ENCODE measurements at regions not wholly inside any gene's neighbourhood (a gene's known extent, or its start where the extent isn't known, plus 50 kb on each side); places are given as distances from the start of the nearest gene placed in this dataset.
"Not testable (repeated sequence)": the region's sequence is repeated elsewhere in the genome, so short reads cannot be mapped to it uniquely, and the experiment has no call there.

DNA sequence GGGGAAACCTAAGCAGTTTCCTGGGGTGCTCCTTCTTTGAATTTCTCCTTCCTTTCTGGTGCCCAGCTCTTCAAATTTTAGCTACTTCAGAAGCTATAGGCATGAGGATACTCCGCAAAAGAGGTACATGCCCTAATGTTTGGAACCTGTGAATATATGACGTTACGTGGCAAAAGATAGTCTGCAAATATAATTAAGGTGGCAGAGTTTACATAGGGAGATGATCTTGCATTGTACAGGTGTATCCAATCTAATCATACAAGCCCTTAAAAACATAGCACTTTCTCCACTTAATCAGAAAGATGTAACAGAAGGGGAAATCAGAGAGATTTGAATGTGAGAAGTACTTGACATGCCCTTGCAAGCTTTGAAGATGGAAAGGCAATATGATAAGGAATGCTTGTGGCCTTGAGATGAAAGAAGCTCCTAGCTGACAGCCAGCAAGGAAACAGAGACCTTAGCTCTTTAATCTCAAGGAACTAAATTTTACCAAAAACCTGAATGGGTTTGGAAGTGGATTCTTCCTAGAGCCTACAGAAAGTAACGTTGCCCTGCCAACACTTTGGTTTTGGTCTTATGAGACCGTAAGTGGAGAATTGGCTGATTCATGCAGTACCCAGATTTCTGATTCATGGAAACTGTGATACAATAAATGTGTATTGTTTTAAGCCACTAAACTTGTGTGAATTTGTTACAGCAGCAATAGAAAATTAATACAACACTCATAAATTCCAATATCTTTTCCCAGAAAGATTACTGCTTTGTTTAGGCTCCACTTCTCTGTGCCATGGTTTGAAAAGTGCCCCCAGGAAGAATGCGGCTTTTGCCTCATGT is 268.4 kb downstream of the FAM170A start:
- no peak for DNase-seq

GRCh38 chr5:119899981-119900380 is 270.6 kb downstream of the FAM170A start:
- DNase-seq: no peak

GRCh38 chr5:119902593-119902992 is 273.2 kb downstream of the FAM170A start:
- no peak for DNase-seq

DNA sequence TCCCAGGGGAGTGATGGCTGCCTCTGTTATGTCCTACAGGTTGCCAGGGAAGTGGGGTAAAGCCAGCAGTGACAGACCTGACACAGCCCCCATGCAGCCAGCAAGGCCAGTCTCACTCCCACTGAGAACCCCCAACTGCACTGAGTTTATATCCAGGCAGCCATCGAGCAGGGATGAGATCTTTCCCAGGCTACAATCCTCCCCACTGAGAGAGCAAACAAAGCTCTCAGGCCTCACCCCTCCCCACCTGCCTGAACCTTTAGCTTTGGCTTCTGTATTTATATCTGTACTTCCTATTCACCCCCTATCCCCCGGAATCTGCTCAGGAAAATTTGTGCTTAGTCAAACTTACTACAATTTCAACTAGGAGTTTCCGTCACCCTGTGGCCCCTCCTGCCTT is 284.1 kb downstream of the FAM170A start:
- DNase-seq: no peak

DNA sequence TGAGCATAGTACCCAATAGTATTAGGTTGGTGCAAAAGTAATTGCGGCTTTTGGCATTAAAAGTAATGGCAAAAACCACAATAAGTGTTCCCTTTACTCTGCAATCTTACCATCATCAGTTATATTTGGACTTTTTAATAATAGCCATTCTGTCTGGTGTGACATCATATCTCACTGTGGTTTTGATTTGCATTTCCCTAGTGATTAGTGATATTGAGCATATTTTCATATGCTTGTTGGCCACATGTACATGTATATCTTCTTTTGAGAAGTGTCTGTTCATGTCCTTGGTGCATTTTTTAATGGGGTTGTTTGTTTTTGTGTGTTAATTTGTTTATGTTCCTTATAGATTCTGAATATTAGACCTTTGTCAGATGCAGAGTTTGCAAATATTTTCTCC is 289.9 kb downstream of the FAM170A start:
- DNase-seq: no peak

DNA sequence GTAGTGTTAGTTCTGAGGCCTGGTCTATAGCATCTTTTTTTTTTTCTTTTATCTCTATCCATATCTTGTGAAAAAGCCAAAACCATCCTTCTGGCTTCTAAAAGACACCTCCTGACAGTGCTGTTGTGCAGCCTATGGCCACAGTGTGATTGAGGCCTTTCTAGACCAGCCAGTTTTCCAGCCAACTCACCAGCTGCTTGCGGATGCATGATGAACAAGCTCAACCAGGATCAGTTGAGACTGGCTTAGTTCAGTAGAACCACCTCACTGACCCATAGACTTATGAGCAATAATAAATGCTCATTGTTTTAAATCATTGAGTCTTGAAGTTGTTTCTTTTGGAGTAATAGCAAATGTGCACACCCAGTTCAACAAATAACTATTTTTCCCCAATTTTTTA is 296.9 kb downstream of the FAM170A start:
- no peak for DNase-seq

DNA sequence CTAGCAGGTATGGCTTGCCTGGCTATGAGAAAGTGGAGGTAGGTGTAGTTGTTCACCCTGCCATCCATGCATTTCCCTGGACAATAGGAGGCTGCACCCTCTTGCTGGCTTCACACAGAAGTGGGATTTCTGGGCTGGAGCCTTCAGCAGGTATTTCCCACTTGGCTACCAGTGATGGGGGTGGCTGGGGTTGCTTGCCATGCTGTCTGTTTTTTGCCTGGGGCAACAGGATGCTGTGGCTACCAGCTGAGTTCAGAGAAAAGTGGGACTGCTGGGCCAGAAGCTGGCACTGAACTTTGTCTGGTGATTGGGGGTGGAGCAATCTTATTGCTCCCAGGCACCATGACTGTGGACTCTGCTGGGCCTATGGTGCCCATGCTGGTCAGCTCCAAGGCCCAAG is 299.6 kb downstream of the FAM170A start:
- DNase-seq: no peak

DNA sequence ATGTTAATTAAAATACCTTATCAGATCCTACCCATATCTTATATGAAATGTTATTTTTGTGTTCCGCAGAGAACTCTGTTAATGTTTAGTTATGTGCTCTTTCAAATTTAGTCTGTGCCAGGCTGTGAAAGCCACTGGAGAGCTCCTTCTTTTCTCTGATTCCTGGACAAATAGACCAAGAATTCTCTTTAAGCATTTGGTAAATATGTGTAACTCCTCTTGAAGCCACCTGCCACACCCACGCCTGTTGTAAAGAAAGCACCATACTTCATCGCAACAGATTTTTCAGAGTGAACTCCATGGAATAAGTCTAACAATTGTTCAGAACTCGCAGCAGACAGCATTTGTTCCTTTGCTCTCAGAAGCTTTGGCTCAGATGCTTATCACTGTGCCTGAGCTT is 301.1 kb downstream of the FAM170A start:
- no peak for DNase-seq

DNA sequence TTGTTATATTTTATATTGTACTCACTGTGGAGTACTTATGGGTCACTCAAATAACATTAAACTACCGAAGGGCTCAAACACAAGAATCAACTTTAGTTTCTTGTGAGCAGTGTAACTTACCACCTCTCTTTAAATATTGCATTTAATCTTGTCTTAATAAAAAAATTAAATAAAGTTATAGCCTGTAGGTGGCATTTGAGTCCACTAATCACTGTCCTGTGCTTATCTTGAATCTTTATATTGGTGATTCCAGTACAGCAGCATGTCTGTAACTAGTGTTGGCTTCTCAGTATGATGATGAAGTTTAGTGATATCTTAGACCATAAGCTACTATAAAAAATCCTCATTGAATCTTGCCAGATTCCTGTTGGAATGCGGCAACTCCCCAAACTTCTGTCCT is 313.8 kb downstream of the FAM170A start:
- peak; percentile 36 for DNase-seq

DNA sequence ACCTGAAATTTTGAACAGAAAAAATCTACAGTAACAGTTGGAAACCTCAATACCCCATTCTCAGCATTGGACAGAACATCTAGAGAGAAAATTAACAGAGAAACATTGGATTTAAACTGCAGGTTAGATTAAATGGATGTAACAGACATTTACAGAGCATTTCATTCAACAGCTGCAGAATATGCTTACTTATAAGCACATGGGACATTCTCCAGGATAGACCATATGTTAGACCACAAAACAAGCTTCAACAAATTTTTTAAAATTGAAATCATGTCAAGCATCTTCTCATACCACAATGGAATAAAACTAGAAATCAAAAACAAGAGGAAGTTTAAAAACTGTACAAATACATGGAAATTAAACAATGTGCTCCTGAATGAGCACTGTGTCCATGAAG is 316.3 kb downstream of the FAM170A start:
- DNase-seq: no peak

- DNase-seq: no peak
Measured at GRCh38 chr5:119948162-119948561, 318.8 kb downstream of the FAM170A start.

DNA sequence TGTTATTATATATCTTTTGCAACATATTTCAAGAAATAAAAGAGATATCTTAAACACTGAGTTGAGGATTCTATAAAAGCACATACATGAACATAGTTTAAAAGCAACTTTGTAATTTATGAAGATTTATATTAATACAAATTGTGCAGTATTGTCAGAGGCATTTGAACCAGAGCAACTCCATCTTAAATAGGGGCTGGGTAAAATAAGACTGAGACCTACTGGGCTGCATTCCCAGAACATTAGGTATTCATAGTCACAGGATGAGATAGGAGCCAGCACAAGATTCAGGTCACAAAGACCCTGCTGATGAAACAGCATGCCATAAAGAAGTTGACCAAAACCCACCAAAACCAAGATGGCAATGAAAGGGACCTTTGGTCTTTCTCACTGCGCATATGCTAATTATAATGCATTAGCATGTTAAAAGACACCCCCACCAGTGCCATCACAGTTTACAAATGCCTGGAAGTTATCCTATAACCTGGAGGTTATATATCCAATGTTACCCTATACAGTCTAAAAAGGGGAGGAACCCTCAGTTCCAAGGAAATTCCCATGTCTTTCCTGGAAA is 320.2 kb downstream of the FAM170A start:
- DNase-seq: no peak

GRCh38 chr5:119951330-119951934 is 322.1 kb downstream of the FAM170A start:
- DNase-seq: no peak

GRCh38 chr5:119953474-119953873 is 324.1 kb downstream of the FAM170A start:
- DNase-seq: no peak

DNA sequence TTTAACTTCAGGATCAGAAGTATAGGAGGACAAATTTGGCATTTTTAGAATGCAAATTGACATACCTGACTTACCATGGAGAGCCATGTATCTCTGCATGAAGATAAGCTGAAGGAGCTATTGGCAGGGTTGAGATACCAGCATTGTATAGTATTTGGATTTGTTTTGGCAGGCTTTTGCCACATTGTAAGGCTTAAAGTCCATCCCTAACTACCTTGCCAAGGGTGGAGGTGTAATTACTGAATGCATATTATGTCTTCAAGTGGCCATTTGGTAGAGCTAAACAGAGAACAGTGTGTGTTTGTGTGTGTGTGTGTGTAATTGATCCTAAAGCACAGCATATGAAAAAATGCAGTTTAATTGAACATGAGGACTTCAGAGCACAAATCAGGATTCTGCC is 324.7 kb downstream of the FAM170A start:
- DNase-seq: no peak

DNA sequence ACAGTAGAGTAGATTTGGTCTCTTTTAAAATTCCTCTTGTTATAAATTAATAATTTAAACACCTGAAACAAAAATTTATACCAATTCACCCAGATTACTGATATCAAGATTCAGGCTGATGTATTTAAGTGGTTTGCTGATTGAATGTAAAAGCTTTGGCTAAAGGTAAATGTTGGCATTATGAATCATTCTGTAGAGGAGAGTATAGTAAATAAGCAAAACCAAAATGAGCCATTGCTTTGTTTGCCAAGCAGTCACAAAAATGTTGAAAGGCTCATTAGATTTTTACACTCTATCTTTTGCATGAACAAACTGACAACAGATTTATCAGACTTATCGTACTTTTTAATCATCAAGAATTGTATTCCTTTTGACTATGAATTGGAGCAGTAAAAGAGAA is 332.6 kb downstream of the FAM170A start:
- no peak for DNase-seq

DNA sequence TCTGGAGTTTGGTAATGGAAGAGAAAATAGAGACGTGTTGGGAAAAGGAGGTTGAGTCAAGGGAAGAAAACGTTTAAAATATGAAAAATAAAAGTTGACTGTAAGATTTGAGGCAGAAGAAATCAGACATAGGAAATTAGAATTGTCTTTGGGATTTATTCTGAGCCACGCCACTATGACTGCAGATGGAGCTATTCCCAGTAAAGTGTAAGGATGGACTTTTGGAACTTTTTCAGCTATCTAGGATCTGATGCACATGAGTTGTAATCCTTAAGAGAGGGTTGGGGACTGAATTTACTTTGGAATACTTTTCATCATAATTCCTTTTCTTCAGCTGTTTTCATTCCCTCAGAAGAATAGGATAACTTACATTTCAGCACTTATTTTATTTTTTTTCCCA is 336.7 kb downstream of the FAM170A start:
- no peak for DNase-seq

- no peak for DNase-seq
Measured at GRCh38 chr5:119968690-119969089, 339.3 kb downstream of the FAM170A start.

DNA sequence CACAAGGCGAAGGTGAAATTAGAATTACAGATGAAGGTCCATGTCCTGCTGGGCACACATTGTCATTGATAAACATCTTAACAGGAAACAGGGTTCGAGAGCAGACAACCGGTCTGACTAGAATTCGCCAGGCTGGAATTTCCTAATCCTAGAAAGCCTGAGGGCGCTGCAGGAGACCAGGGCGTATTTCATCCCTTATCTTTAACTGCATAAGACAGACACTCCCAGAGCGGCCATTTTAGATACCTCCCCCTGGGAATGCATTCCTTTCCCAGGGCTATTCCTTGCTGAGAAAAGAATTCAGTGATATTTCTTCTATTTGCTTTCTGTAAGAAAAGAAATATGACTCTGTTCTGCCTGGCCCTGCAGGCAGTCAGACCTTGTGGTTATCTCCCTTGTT is 357.7 kb downstream of the FAM170A start:
- not testable (repeated sequence) for DNase-seq

DNA sequence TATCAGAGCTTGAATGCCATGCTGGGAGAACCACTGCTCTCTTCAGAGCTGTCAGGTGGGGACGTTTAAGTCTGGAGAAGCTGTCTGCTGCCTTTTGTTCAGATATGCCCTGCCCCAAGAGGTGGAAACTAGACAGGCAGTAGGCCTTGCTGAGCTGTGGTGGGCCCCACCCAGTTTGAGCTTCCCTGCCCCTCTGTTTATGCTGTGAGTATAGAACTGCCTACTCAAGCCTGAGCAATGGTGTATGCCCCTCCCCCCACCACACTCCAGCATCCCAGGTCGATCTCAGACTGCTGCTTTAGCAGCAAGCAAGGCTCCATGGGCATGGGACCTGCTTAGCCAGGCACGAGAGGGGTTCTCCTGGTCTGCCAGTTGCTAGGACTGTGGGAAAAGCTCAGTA is 362.3 kb downstream of the FAM170A start:
- no peak for DNase-seq

GRCh38 chr5:119996128-119996527 is 366.8 kb downstream of the FAM170A start:
- no peak for DNase-seq

DNA sequence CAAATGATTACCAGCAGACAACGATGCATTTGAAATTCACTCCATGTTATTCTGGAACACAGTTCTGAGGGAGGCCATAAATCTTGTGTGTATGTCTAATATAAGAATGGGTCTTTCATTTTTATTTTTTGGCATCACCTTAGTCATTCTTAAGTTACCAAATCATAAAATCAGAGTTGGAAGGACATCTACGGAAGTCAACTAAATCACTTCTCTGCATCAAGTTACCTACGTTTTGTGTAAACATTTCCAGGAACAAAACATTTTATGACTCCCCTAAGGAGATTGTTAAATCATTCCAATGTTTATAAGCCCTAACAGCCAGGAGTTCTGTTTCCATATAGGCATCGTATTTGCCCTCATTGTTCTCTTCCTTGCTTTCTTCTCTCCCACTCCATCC is 378.2 kb downstream of the FAM170A start:
- DNase-seq: no peak

GRCh38 chr5:120012431-120012830 is 383.1 kb downstream of the FAM170A start:
- DNase-seq: no peak

- DNase-seq: no peak
Measured at GRCh38 chr5:120014535-120014934, 385.2 kb downstream of the FAM170A start.
